HCT116 (cell line): ENCODE measurements at regions not wholly inside any gene's neighbourhood (a gene's known extent, or its start where the extent isn't known, plus 50 kb on each side); places are given as distances from the start of the nearest gene placed in this dataset.

Source experiments
- ATAC-seq: fragments of 200-7000 bp; cut with Tn5 transposase; 2 replicates; pipeline ENCODE4 v1.9.1; 2020; ENCODE audit warnings: mild to moderate bottlenecking, moderate library complexity
- BruUV-seq: library from RNA; stranded (reverse); fragments of 400-500 nt; replicated peaks from 2 replicates; lab custom pipeline; 2021; lab: Mats Ljungman, UMichigan
- CTCF ChIA-PET: fragments of 300-600 bp; sonication (Branson Sonifier 250); formaldehyde crosslinking; loops from one replicate; lab custom pipeline; 2021; ENCODE audit warnings: antibody characterized with exemption; lab: Charles Lee
- POLR2A ChIA-PET: fragments of 300-600, 350-600 bp; sonication (Branson Sonifier 250); formaldehyde crosslinking; loops from one replicate; lab custom pipeline; 2021; ENCODE audit warnings: antibody characterized with exemption; lab: Charles Lee
- RAD21 ChIA-PET, 2 experiments: fragments of 300-600 bp; sonication (Branson Sonifier 250); formaldehyde crosslinking; loops; one replicate each; lab custom pipeline; 2023; ENCODE audit warnings: low total read pairs in 2 of 2; ENCODE audit not compliant: uncharacterized antibody in 2 of 2, unreplicated experiment in 2 of 2, low non-redundant PET in 1 of 2; lab: Charles Lee
- DNase-seq: peaks from one replicate; pipeline ENCODE4 v3.0.0-alpha.2; 2010; ENCODE audit warnings: low read depth, low spot score
- H2AFZ ChIP-seq: fragments of 200-600 bp; shearing (Covaris generic), sonication (generic); 2 replicates; pipeline ENCODE4 v1.6.1; 2017; ENCODE audit warnings: low read depth, mixed run types, mixed read lengths, antibody characterized with exemption, low read length; ENCODE audit not compliant: poor library complexity, severe bottlenecking
- H3K27ac ChIP-seq: 2 replicates; pipeline ENCODE4 v1.5.1; 2012; ENCODE audit warnings: low read depth, low read length
- H3K27me3 ChIP-seq: fragments of 200-600 bp; sonication (generic); 2 replicates; pipeline ENCODE4 v1.6.1; 2016; ENCODE audit warnings: mixed run types, low read length, mixed read lengths; ENCODE audit not compliant: insufficient read depth
- H3K36me3 ChIP-seq, 2 experiments: fragments of 200-500 bp in 1 of 2; fragments of 200-600 bp in 1 of 2; sonication (Bioruptor generic) in 1 of 2; sonication (generic) in 1 of 2; 2 replicates each; pipeline versions ENCODE4 v1.5.1 to v1.6.1; 2014 to 2016; ENCODE audit warnings: low read length in 2 of 2, inconsistent platforms in 1 of 2, mixed read lengths in 1 of 2, mixed run types in 1 of 2; ENCODE audit not compliant: insufficient read depth in 2 of 2, control insufficient read depth in 1 of 2
- H3K4me1 ChIP-seq, 2 experiments: fragments of 200-600 bp in 1 of 2; sonication (generic) in 1 of 2; 2 replicates each; pipeline versions ENCODE4 v1.5.1 to v1.6.1; 2012 to 2017; ENCODE audit warnings: low read length in 2 of 2, inconsistent platforms in 1 of 2, mild to moderate bottlenecking in 1 of 2, mixed read lengths in 1 of 2, mixed run types in 1 of 2, moderate library complexity in 1 of 2; ENCODE audit not compliant: insufficient read depth in 2 of 2, control insufficient read depth in 1 of 2
- H3K4me2 ChIP-seq: fragments of 200-600 bp; sonication (generic); 2 replicates; pipeline ENCODE4 v1.6.1; 2017; ENCODE audit warnings: mixed run types, low read length, mixed read lengths
- H3K4me3 ChIP-seq, 2 experiments: fragments of 200-600 bp in 1 of 2; sonication (generic) in 1 of 2; replicated peaks in 1 of 2; 2 replicates each; pipeline ENCODE4 v1.5.1; 2011 to 2016; ENCODE audit warnings: low read length in 2 of 2, control low read depth in 1 of 2, low read depth in 1 of 2, mild to moderate bottlenecking in 1 of 2, mixed read lengths in 1 of 2, mixed run types in 1 of 2
- H3K79me2 ChIP-seq: fragments of 200-600 bp; sonication (generic); 2 replicates; pipeline ENCODE4 v1.6.1; 2017; ENCODE audit warnings: mild to moderate bottlenecking, mixed run types, low read length, moderate library complexity, mixed read lengths; ENCODE audit not compliant: insufficient read depth
- H3K9ac ChIP-seq: fragments of 200-600 bp; sonication (generic); 2 replicates; pipeline ENCODE4 v1.6.1; 2016; ENCODE audit warnings: low read length, mixed read lengths
- H3K9me2 ChIP-seq: fragments of 200-600 bp; sonication (generic), shearing (Covaris generic); 2 replicates; pipeline ENCODE4 v1.6.1; 2017; ENCODE audit warnings: mixed run types, mild to moderate bottlenecking, moderate library complexity; ENCODE audit not compliant: insufficient read depth
- H3K9me3 ChIP-seq, 2 experiments: fragments of 200-500 bp in 1 of 2; fragments of 200-600 bp in 1 of 2; sonication (Bioruptor generic) in 1 of 2; sonication (generic) in 1 of 2; 2 replicates each; pipeline ENCODE4 v1.6.1; 2014 to 2017; ENCODE audit warnings: low read length in 2 of 2, mixed read lengths in 2 of 2, inconsistent platforms in 1 of 2, low read depth in 1 of 2, mild to moderate bottlenecking in 1 of 2, mixed run types in 1 of 2, moderate library complexity in 1 of 2; ENCODE audit not compliant: control insufficient read depth in 1 of 2, insufficient read depth in 1 of 2
- H4K20me1 ChIP-seq: fragments of 200-600 bp; sonication (generic), shearing (Covaris generic); 2 replicates; pipeline ENCODE4 v1.6.1; 2017; ENCODE audit warnings: mixed run types, mild to moderate bottlenecking, moderate library complexity; ENCODE audit not compliant: insufficient read depth
- CBX3 ChIP-seq: IDR thresholded peaks from 2 replicates; pipeline ENCODE4 v1.6.1; 2012; ENCODE audit warnings: low read depth
- EGR1 ChIP-seq: IDR thresholded peaks from 2 replicates; pipeline ENCODE4 v1.6.1; 2012; ENCODE audit warnings: low read depth
- EZH2phosphoT487 ChIP-seq: fragments of 200-600 bp; IDR thresholded peaks from 2 replicates; pipeline ENCODE4 v1.6.1; 2018; ENCODE audit warnings: antibody characterized with exemption, borderline replicate concordance
- FOSL1 ChIP-seq: IDR thresholded peaks from 2 replicates; pipeline ENCODE4 v1.6.1; 2012; ENCODE audit warnings: low read depth
- JUND ChIP-seq: IDR thresholded peaks from 2 replicates; pipeline ENCODE4 v1.6.1; 2012
- POLR2A ChIP-seq: IDR thresholded peaks from 2 replicates; pipeline ENCODE4 v1.7.0; 2011; ENCODE audit warnings: borderline replicate concordance; ENCODE audit not compliant: insufficient read depth, insufficient read length; ENCODE audit errors: extremely low read depth
- POLR2AphosphoS5 ChIP-seq: IDR thresholded peaks from 2 replicates; pipeline ENCODE4 v1.6.1; 2011; ENCODE audit warnings: mild to moderate bottlenecking, low read depth, low read length, moderate library complexity
- SP1 ChIP-seq: IDR thresholded peaks from 2 replicates; pipeline ENCODE4 v1.6.1; 2012; ENCODE audit warnings: low read depth
- SRF ChIP-seq: IDR thresholded peaks from 2 replicates; pipeline ENCODE4 v1.6.1; 2012; ENCODE audit warnings: low read depth
- ZNF274 ChIP-seq: fragments of 200-500 bp; sonication (Bioruptor generic); IDR thresholded peaks from 2 replicates; pipeline ENCODE4 v1.6.1; 2014; ENCODE audit warnings: mild to moderate bottlenecking, low read depth, low read length, inconsistent platforms
- intact Hi-C: fragments of 100-400 bp; cut with micrococcal nuclease; formaldehyde crosslinking; loops from 2 replicates; pipeline ENCODE4 v1.10.0; 2022
- TF ChIP-seq, protein P1 (sequence below): IDR thresholded peaks from 2 replicates; pipeline ENCODE4 v1.6.1; 2012
- TF ChIP-seq, protein P2 (sequence below): IDR thresholded peaks from 2 replicates; pipeline ENCODE4 v1.6.1; 2011; ENCODE audit warnings: mild to moderate bottlenecking, low read length, moderate library complexity; ENCODE audit not compliant: insufficient replicate concordance; ENCODE audit errors: extremely low read depth
- TF ChIP-seq, protein P3 (sequence below): IDR thresholded peaks from 2 replicates; pipeline ENCODE4 v1.6.1; 2012

DNA sequence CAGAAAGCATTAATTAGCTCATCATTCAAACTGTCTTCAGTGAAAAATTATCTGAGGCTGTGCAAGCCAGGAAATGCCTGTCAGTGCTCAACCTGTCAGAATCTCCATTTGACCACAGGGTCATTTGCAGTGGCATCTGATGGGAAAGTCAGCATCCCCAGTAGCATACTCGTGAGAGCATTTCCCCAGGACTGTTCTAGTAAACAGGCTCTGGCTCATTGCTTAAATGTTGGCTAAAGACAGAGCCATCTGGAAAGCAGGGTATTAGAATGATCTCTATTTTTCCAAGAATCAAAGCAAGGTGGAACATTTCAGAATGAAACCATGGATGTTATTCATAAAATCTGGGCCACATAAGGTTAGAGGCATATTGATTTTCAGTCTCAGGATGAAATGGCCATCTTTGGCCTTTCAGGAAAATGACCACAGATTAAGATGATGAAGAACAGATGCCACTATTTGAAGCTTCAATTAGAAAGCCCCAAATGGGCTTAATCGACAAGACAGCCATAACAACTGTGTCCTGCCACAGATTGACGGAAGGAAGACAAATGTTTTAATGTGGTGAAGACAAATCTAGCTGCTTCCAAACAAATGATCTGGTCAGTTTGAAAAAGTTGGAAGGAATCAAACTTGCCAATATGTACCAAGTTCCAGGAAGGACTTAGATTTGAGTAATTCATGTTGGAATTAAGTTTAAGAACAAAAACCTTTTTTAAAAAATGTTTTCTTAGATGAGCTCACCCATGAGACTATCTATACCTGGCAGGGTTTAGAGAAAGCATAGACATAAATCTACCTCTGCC, 94.0 kb upstream of the FAR2 start:
- ATAC-seq, result no peak
- H3K4me3 ChIP-seq, result no peak overlapping the region
- TF ChIP-seq, protein P1, sequence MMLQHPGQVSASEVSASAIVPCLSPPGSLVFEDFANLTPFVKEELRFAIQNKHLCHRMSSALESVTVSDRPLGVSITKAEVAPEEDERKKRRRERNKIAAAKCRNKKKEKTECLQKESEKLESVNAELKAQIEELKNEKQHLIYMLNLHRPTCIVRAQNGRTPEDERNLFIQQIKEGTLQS, result no peak
- TF ChIP-seq JUND, result no peak
- TF ChIP-seq EZH2phosphoT487, result no peak
- ChIA-PET CTCF (no interaction called here), POLR2A (no interaction called here), RAD21 (no interaction called here)
- intact Hi-C loops, result no loop called here
- no peaks in the 10 kb centered on the region for H4K20me1 ChIP-seq
- H3K9me3 ChIP-seq, result no peaks in the 10 kb centered on the region
- no peaks in the 10 kb centered on the region for H3K79me2 ChIP-seq
- H3K9me2 ChIP-seq, result no peaks in the 10 kb centered on the region
- no peak overlapping the region for H3K4me2 ChIP-seq
- H3K9ac ChIP-seq, result no peak overlapping the region
- no peak overlapping the region for H2AFZ ChIP-seq
- no peak for DNase-seq
- H3K27me3 ChIP-seq, result no peaks in the 10 kb centered on the region
- no peak overlapping the region for H3K27ac ChIP-seq
- BruUV-seq, result no TSS peak
- no peaks in the 10 kb centered on the region for H3K36me3 ChIP-seq
- H3K4me1 ChIP-seq, result no peaks in the 10 kb centered on the region

DNA sequence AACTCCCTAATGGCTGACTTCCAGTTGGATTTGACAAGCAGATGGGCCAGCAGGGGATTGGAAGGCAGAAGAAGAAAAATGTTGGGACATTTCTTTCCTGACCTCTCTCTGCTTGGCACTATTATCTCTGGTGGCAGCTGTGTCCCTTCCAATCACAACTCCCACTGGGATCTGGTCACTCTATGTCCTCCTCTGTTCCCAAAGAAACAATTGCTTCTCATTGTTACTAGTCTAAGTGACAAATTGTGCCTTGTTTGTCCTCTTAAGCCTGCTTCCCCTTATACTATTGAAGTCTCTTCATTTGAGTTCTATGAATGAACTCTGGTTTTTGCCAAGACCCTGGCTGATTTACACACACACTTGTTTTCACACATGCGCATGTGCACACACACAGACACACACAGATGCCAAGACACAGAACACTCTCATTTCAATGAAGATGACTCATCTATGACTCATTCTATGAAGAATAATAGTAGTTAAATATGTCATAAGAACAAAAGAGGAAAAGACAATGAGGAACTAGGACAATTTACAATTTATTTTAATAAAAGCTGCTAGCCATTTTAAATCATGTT, 83.0 kb upstream of the FAR2 start:
- Histone ChIP-seq H3K36me3 (no peaks in the 10 kb centered on the region), H3K9me3 (no peaks in the 10 kb centered on the region), H4K20me1 (no peaks in the 10 kb centered on the region), H3K9me2 (no peaks in the 10 kb centered on the region), H2AFZ (no peak overlapping the region), H3K4me3 (no peak overlapping the region), H3K27me3 (no peaks in the 10 kb centered on the region), H3K27ac (no peak overlapping the region), H3K4me1 (peaks cover 4 to 7% of the 10 kb centered on the region in 2 experiments; a peak in 3 of 4 replicates), H3K4me2 (peak overlapping the region; percentile 18; the same call in 1 of the 2 replicates), H3K79me2 (no peaks in the 10 kb centered on the region), H3K9ac (no peak overlapping the region)
- ChIA-PET CTCF (interaction anchor here (0.7 kb wide), 1 partner anchor 252 kb away, joined by 3 read pairs; no protein-coding TSS in a partner anchor), RAD21 (no interaction called here), POLR2A (no interaction called here)
- BruUV-seq, result no TSS peak
- intact Hi-C loops, result loop anchor here (10.0 kb wide), 1 partner anchor 449 kb away; no protein-coding TSS in a partner anchor
- ATAC-seq, result peak; percentile 47; the same call in 1 of the 2 replicates
- DNase-seq, result peak; percentile 40
- peak; percentile 39; the same call in 1 of the 2 replicates for TF ChIP-seq CBX3
- TF ChIP-seq POLR2AphosphoS5, result no peak
- TF ChIP-seq, protein P1, result peak; percentile 52; the same call in 1 of the 2 replicates
- no peak for TF ChIP-seq EZH2phosphoT487
- no peak for TF ChIP-seq POLR2A
- TF ChIP-seq FOSL1, result peak; percentile 94
- TF ChIP-seq, protein P2, sequence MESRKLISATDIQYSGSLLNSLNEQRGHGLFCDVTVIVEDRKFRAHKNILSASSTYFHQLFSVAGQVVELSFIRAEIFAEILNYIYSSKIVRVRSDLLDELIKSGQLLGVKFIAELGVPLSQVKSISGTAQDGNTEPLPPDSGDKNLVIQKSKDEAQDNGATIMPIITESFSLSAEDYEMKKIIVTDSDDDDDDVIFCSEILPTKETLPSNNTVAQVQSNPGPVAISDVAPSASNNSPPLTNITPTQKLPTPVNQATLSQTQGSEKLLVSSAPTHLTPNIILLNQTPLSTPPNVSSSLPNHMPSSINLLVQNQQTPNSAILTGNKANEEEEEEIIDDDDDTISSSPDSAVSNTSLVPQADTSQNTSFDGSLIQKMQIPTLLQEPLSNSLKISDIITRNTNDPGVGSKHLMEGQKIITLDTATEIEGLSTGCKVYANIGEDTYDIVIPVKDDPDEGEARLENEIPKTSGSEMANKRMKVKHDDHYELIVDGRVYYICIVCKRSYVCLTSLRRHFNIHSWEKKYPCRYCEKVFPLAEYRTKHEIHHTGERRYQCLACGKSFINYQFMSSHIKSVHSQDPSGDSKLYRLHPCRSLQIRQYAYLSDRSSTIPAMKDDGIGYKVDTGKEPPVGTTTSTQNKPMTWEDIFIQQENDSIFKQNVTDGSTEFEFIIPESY, result no peak
- TF ChIP-seq SP1, result peak; percentile 48
- TF ChIP-seq, protein P3, sequence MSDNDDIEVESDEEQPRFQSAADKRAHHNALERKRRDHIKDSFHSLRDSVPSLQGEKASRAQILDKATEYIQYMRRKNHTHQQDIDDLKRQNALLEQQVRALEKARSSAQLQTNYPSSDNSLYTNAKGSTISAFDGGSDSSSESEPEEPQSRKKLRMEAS, result peak; percentile 35; the same call in 1 of the 2 replicates
- 0 out of 2 replicates have a peak, but pooled peaks have one; percentile 44 for TF ChIP-seq SRF
- TF ChIP-seq JUND, result peak; percentile 83
- no peak for TF ChIP-seq EGR1
- no peak for TF ChIP-seq ZNF274
